Small intestine (tissue), 7 donors: ENCODE measurements at regions not wholly inside any gene's neighbourhood (a gene's known extent, or its start where the extent isn't known, plus 50 kb on each side); places are given as distances from the start of the nearest gene placed in this dataset.

Experiments used
- DNase-seq, 2 donors: peaks; one replicate each; pipeline versions ENCODE4 v3.0.0 to v3.0.0-alpha.2; 2013
- FAIRE-seq: peaks from 2 replicates; lab custom pipeline; 2012; peaks lifted over from hg19 to GRCh38; lab: Jason Lieb, UNC
- H3K27ac ChIP-seq, 3 donors: one replicate each; pipeline ENCODE4 v1.5.1; 2013; ENCODE audit warnings: low read length in 2 of 3, mild to moderate bottlenecking in 2 of 3, control low read depth in 1 of 3, inconsistent platforms in 1 of 3, low read depth in 1 of 3, moderate library complexity in 1 of 3
- H3K27me3 ChIP-seq, 3 donors: one replicate each; pipeline ENCODE4 v1.6.1; 2013; ENCODE audit warnings: low read length in 3 of 3, inconsistent platforms in 1 of 3; ENCODE audit not compliant: control insufficient read depth in 3 of 3, insufficient read depth in 3 of 3
- H3K36me3 ChIP-seq, 3 donors: one replicate each; pipeline ENCODE4 v1.6.1; 2013; ENCODE audit warnings: low read length in 3 of 3, inconsistent platforms in 1 of 3, low read depth in 1 of 3, mild to moderate bottlenecking in 1 of 3, moderate library complexity in 1 of 3; ENCODE audit not compliant: control insufficient read depth in 3 of 3, insufficient read depth in 2 of 3
- H3K4me1 ChIP-seq, 3 donors: one replicate each; pipeline ENCODE4 v1.6.1; 2013; ENCODE audit warnings: low read length in 2 of 3, inconsistent platforms in 1 of 3, low read depth in 1 of 3, mild to moderate bottlenecking in 1 of 3, moderate library complexity in 1 of 3; ENCODE audit not compliant: control insufficient read depth in 3 of 3, insufficient read depth in 2 of 3
- H3K4me3 ChIP-seq, 3 donors: one replicate each; pipeline ENCODE4 v1.5.1; 2013; ENCODE audit warnings: low read length in 3 of 3, control low read depth in 1 of 3, inconsistent platforms in 1 of 3, low read depth in 1 of 3, mild to moderate bottlenecking in 1 of 3, moderate library complexity in 1 of 3
- H3K9me3 ChIP-seq, 2 donors: one replicate each; pipeline ENCODE4 v1.6.1; 2013; ENCODE audit warnings: low read depth in 1 of 2, low read length in 1 of 2; ENCODE audit not compliant: control insufficient read depth in 2 of 2, insufficient read depth in 1 of 2
- WGBS, 3 donors: extraction: QIAGEN DNeasy Blood & Tissue Kit; methylation state at CpG; one replicate each; pipeline ENCODE4 v1.1.7; 2013; 5-methylcytosine and 5-hydroxymethylcytosine counted together
- donor health status: healthy with polysubstance abuse.
- donor health status: control.
- donor health status: control.
- donor health status: Bipolar disorder and iron deficiency.
- donor health status: healthy.

GRCh38 chr6:17006543-17006942 lies 95.3 kb upstream of the STMND1 start:
- FAIRE-seq: no peak
- DNase-seq: no peak
- Histone ChIP-seq H3K27ac (no peak overlapping the region), H3K9me3 (no peaks in the 10 kb centered on the region), H3K36me3 (no peaks in the 10 kb centered on the region), H3K4me3 (no peak overlapping the region), H3K27me3 (peaks cover 0 to 3% (median 0%) of the 10 kb centered on the region in 3 donors), H3K4me1 (no peaks in the 10 kb centered on the region)
- 60 to 84% (median 74%) methylated on average over 4 of the region's 4 CpGs for WGBS, 3 donors

DNA sequence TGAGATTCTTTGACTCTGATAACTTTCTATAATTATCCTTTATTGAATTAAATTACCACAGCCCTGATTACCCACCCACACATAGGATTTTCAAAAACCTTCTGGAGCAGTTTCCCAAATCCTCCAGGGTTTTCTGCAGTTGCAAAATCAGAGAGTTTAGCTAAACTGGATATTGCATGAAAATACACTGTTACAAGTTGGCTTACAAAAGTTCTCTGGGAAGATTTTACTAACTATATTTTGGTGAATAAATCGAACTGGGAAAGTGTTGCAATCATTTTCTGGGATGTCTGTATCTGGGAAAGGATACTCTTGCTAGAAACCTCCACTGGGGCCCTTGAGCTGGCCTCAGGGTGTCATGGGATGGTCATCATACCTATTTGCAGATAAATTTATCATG lies 97.6 kb upstream of the STMND1 start:
- H3K27me3 ChIP-seq: peaks cover 0 to 3% (median 0%) of the 10 kb centered on the region in 3 donors
- FAIRE-seq (no peak), DNase-seq (no peak)

GRCh38 chr6:17002123-17002522 lies 99.7 kb upstream of the STMND1 start:
- Histone ChIP-seq H3K36me3 (no peaks in the 10 kb centered on the region), H3K27me3 (peaks cover 0 to 3% (median 2%) of the 10 kb centered on the region in 3 donors), H3K4me3 (no peak overlapping the region), H3K9me3 (no peaks in the 10 kb centered on the region), H3K27ac (no peak overlapping the region), H3K4me1 (no peaks in the 10 kb centered on the region)
- DNase-seq (no peak), FAIRE-seq (no peak)
- WGBS, 3 donors: 69 to 83% (median 69%) methylated on average over 2 of the region's 2 CpGs

More for the DNA sequence above, 97.6 kb upstream of the STMND1 start:
- H3K9me3 ChIP-seq: no peaks in the 10 kb centered on the region
- no peak overlapping the region for H3K27ac ChIP-seq
- WGBS, 3 donors: 12 to 33% (median 15%) methylated on average over 1 of the region's 1 CpG
- H3K36me3 ChIP-seq: no peaks in the 10 kb centered on the region
- H3K4me3 ChIP-seq: no peak overlapping the region
- H3K4me1 ChIP-seq: no peaks in the 10 kb centered on the region

DNA sequence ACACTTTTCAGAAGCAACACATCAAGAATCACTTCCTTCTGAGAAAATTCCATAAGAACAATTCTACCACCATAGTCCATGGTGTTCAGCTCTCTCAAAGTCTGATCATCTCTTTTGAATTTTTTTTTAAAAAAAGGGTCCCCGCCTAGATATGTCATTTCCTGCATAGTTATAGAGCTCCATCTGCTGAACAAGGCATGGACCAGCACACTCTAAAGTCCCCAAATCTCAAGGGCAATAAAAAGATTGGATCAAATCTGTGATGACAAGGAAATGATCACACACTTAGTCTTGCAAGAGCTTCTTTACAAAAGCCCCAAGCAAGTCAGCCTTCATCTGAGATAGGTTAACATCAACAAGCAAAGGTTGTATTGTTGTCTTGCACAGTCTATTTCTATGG lies 100.7 kb upstream of the STMND1 start:
- 57 to 70% (median 59%) methylated on average over 1 of the region's 1 CpG for WGBS, 3 donors
- Histone ChIP-seq H3K9me3 (no peaks in the 10 kb centered on the region), H3K4me3 (no peak overlapping the region), H3K4me1 (no peaks in the 10 kb centered on the region), H3K27me3 (peaks cover 0 to 3% (median 2%) of the 10 kb centered on the region in 3 donors), H3K27ac (no peak overlapping the region), H3K36me3 (no peaks in the 10 kb centered on the region)
- FAIRE-seq (no peak), DNase-seq (no peak)

- FAIRE-seq: no peak
- Histone ChIP-seq H3K36me3 (no peaks in the 10 kb centered on the region), H3K4me3 (no peak overlapping the region), H3K4me1 (no peaks in the 10 kb centered on the region), H3K27me3 (peaks cover 0 to 3% (median 2%) of the 10 kb centered on the region in 3 donors), H3K9me3 (no peaks in the 10 kb centered on the region), H3K27ac (no peak overlapping the region)
- 36 to 37% (median 36%) methylated on average over 2 of the region's 2 CpGs for WGBS, 3 donors
- DNase-seq: no peak
Observed at GRCh38 chr6:16999491-17000436, 102.1 kb upstream of the STMND1 start.

- H3K4me1 ChIP-seq: no peaks in the 10 kb centered on the region
- no peak overlapping the region for H3K4me3 ChIP-seq
- H3K9me3 ChIP-seq: no peaks in the 10 kb centered on the region
- H3K27ac ChIP-seq: no peak overlapping the region
- H3K27me3 ChIP-seq: peaks cover 0 to 3% (median 2%) of the 10 kb centered on the region in 3 donors
- DNase-seq (no peak), FAIRE-seq (no peak)
- H3K36me3 ChIP-seq: no peaks in the 10 kb centered on the region
- WGBS, 3 donors: 59 to 86% (median 71%) methylated on average over 5 of the region's 5 CpGs
Observed at GRCh38 chr6:16998461-16998860, 103.4 kb upstream of the STMND1 start.

- no peak for DNase-seq
- no peaks in the 10 kb centered on the region for H3K36me3 ChIP-seq
- no peak overlapping the region for H3K4me3 ChIP-seq
- no peaks in the 10 kb centered on the region for H3K9me3 ChIP-seq
- no peak overlapping the region for H3K27ac ChIP-seq
- WGBS, 3 donors: 62 to 75% (median 63%) methylated on average over 6 of the region's 6 CpGs
- no peak for FAIRE-seq
- no peaks in the 10 kb centered on the region for H3K4me1 ChIP-seq
- peaks cover 0 to 2% (median 0%) of the 10 kb centered on the region in 3 donors for H3K27me3 ChIP-seq
Observed at GRCh38 chr6:16995511-16996250, 106.2 kb upstream of the STMND1 start.

- Histone ChIP-seq H3K4me3 (no peak overlapping the region), H3K27ac (no peak overlapping the region), H3K4me1 (no peaks in the 10 kb centered on the region), H3K36me3 (no peaks in the 10 kb centered on the region), H3K27me3 (peaks cover 0 to 2% (median 0%) of the 10 kb centered on the region in 3 donors), H3K9me3 (peaks cover 0 to 13% of the 10 kb centered on the region in 2 donors)
- no peak for DNase-seq
- WGBS, 3 donors: 65 to 85% (median 84%) methylated on average over 6 of the region's 6 CpGs
- FAIRE-seq: no peak
Observed at GRCh38 chr6:16993396-16993795, 108.5 kb upstream of the STMND1 start.
